Fibroblast of lung (primary cell): ENCODE measurements at regions not wholly inside any gene's neighbourhood (a gene's known extent, or its start where the extent isn't known, plus 50 kb on each side); places are given as distances from the start of the nearest gene placed in this dataset.

Experiments used
- EZH2 ChIP-seq: IDR thresholded peaks from 2 replicates; pipeline ENCODE4 v1.5.1; 2012; ENCODE audit warnings: low read length, control low read depth, mild to moderate bottlenecking; ENCODE audit errors: missing control alignments
- TF ChIP-seq, protein P1 (sequence below), 2 donors: IDR thresholded peaks in 1 of 2; conservative IDR thresholded peaks in 1 of 2; 1 replicate in 1 of 2; 2 replicates in 1 of 2; pipeline ENCODE4 v1.5.1; 2011 to 2012; ENCODE audit warnings: low read length in 2 of 2, control low read depth in 1 of 2, inconsistent platforms in 1 of 2, low read depth in 1 of 2, mild to moderate bottlenecking in 1 of 2

- TF ChIP-seq, protein P1, sequence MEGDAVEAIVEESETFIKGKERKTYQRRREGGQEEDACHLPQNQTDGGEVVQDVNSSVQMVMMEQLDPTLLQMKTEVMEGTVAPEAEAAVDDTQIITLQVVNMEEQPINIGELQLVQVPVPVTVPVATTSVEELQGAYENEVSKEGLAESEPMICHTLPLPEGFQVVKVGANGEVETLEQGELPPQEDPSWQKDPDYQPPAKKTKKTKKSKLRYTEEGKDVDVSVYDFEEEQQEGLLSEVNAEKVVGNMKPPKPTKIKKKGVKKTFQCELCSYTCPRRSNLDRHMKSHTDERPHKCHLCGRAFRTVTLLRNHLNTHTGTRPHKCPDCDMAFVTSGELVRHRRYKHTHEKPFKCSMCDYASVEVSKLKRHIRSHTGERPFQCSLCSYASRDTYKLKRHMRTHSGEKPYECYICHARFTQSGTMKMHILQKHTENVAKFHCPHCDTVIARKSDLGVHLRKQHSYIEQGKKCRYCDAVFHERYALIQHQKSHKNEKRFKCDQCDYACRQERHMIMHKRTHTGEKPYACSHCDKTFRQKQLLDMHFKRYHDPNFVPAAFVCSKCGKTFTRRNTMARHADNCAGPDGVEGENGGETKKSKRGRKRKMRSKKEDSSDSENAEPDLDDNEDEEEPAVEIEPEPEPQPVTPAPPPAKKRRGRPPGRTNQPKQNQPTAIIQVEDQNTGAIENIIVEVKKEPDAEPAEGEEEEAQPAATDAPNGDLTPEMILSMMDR (conservative IDR thresholded peaks at IDR 0.05 in 1 of 2, IDR thresholded peaks at IDR 0.05 in 1 of 2; ENCODE audit: low read depth in 1 of 2, low read length in 2 of 2) = no peak
- TF ChIP-seq EZH2 = no peak
Measured at GRCh38 chr17:79372470-79373238, 238.2 kb downstream of the RBFOX3 start.
